Endothelial cell of umbilical vein (primary cell): ENCODE measurements at regions not wholly inside any gene's neighbourhood (a gene's known extent, or its start where the extent isn't known, plus 50 kb on each side); places are given as distances from the start of the nearest gene placed in this dataset.

Experiments
- BruUV-seq: library from RNA; stranded (reverse); fragments of 400-500 nt; replicated peaks from 2 replicates; lab custom pipeline; 2021; lab: Mats Ljungman, UMichigan
- CTCF ChIA-PET: fragments of 300-600, 350-600 bp; sonication (Branson Sonifier 250); formaldehyde crosslinking; loops from one replicate; lab custom pipeline; 2021; ENCODE audit warnings: antibody characterized with exemption, inconsistent platforms; lab: Charles Lee
- POLR2A ChIA-PET: fragments of 300-600, 350-600 bp; sonication (Branson Sonifier 250); formaldehyde crosslinking; loops from one replicate; lab custom pipeline; 2021; ENCODE audit warnings: antibody characterized with exemption, inconsistent platforms; lab: Charles Lee
- DNase-seq: peaks from one replicate; pipeline ENCODE4 v3.0.0-alpha.2; 2011; ENCODE audit warnings: low read depth, low spot score
- FAIRE-seq: peaks from 2 replicates; lab custom pipeline; 2011; peaks lifted over from hg19 to GRCh38; lab: Jason Lieb, UNC
- H2AFZ ChIP-seq: 2 replicates; pipeline ENCODE4 v1.6.0; 2012; ENCODE audit warnings: low read depth, low read length, control low read depth, inconsistent platforms
- H3K27ac ChIP-seq: 2 replicates; pipeline ENCODE4 v1.5.1; 2011; ENCODE audit warnings: low read depth, mild to moderate bottlenecking, control low read depth, low read length, moderate library complexity; ENCODE audit not compliant: insufficient read depth
- H3K27me3 ChIP-seq, 2 experiments: 2 replicates each; pipeline versions ENCODE4 v1.6.0 to v1.6.1; 2011; ENCODE audit warnings: low read length in 2 of 2, mixed read lengths in 1 of 2; ENCODE audit not compliant: control insufficient read depth in 2 of 2, insufficient read depth in 2 of 2
- H3K36me3 ChIP-seq, 2 experiments: 2 replicates in 1 of 2; 3 replicates in 1 of 2; pipeline ENCODE4 v1.5.1; 2011; ENCODE audit warnings: low read length in 2 of 2, mild to moderate bottlenecking in 1 of 2, moderate library complexity in 1 of 2; ENCODE audit not compliant: control insufficient read depth in 2 of 2, insufficient read depth in 2 of 2; ENCODE audit errors: extremely low read depth in 1 of 2
- H3K4me1 ChIP-seq: 3 replicates; pipeline ENCODE4 v1.5.1; 2011; ENCODE audit warnings: mild to moderate bottlenecking, low read length; ENCODE audit not compliant: control insufficient read depth, insufficient read depth; ENCODE audit errors: extremely low read depth
- H3K4me2 ChIP-seq: 2 replicates; pipeline ENCODE4 v1.6.1; 2011; ENCODE audit warnings: low read length, control low read depth, mixed read lengths; ENCODE audit not compliant: insufficient read depth
- H3K4me3 ChIP-seq, 3 experiments: fragments of 200-600 bp in 1 of 3; sonication (generic), shearing (Covaris generic) in 1 of 3; replicated peaks in 1 of 3; 2 replicates each; pipeline ENCODE4 v1.5.1; 2011 to 2016; ENCODE audit warnings: control low read depth in 3 of 3, low read length in 3 of 3, mild to moderate bottlenecking in 2 of 3, inconsistent platforms in 1 of 3, low read depth in 1 of 3, moderate library complexity in 1 of 3; ENCODE audit not compliant: insufficient read depth in 1 of 3
- H3K79me2 ChIP-seq: 2 replicates; pipeline ENCODE4 v1.6.0; 2012; ENCODE audit warnings: low read length, inconsistent platforms; ENCODE audit not compliant: control insufficient read depth, insufficient read depth
- H3K9ac ChIP-seq: replicated peaks from 2 replicates; pipeline ENCODE3; 2011; ENCODE audit warnings: low read length, control low read depth; ENCODE audit not compliant: insufficient read depth; ENCODE audit errors: extremely low read depth
- H3K9me1 ChIP-seq: replicated peaks from 3 replicates; pipeline ENCODE4 v1.6.0; 2011; ENCODE audit warnings: mild to moderate bottlenecking, low read length; ENCODE audit not compliant: control insufficient read depth, insufficient read depth; ENCODE audit errors: extremely low read depth
- H3K9me3 ChIP-seq: replicated peaks from 2 replicates; pipeline ENCODE4 v1.5.1; 2012; ENCODE audit warnings: low read length, inconsistent platforms; ENCODE audit not compliant: control insufficient read depth, insufficient read depth
- H4K20me1 ChIP-seq: replicated peaks from 2 replicates; pipeline ENCODE3; 2011; ENCODE audit warnings: mild to moderate bottlenecking, low read length; ENCODE audit not compliant: control insufficient read depth, insufficient read depth; ENCODE audit errors: extremely low read depth
- CTCF ChIP-seq, 2 donors: IDR thresholded peaks; 1 replicate in 1 of 2; 2 replicates in 1 of 2; pipeline ENCODE4 v1.5.1; 2011; ENCODE audit warnings: low read length in 2 of 2, mild to moderate bottlenecking in 2 of 2, moderate library complexity in 2 of 2, control low read depth in 1 of 2, inconsistent platforms in 1 of 2, low read depth in 1 of 2; ENCODE audit not compliant: insufficient read depth in 1 of 2; ENCODE audit errors: extremely low read depth in 1 of 2
- EZH2 ChIP-seq: IDR thresholded peaks from 2 replicates; pipeline ENCODE4 v1.6.1; 2012; ENCODE audit warnings: borderline replicate concordance, low read depth, mild to moderate bottlenecking, moderate library complexity, low read length, inconsistent platforms; ENCODE audit not compliant: severe bottlenecking
- FOS ChIP-seq: IDR thresholded peaks from 2 replicates; pipeline ENCODE4 v1.6.1; 2011; ENCODE audit warnings: mild to moderate bottlenecking, low read length, moderate library complexity, borderline replicate concordance; ENCODE audit not compliant: insufficient read depth
- GATA2 ChIP-seq: IDR thresholded peaks from 2 replicates; pipeline ENCODE4 v1.7.0; 2011; ENCODE audit warnings: low read depth, mild to moderate bottlenecking, moderate library complexity, mixed read lengths, low read length; ENCODE audit not compliant: insufficient read length, insufficient read depth
- JUN ChIP-seq: IDR thresholded peaks from 2 replicates; pipeline ENCODE4 v1.6.1; 2011; ENCODE audit warnings: borderline replicate concordance, low read depth; ENCODE audit not compliant: insufficient read length, insufficient read depth
- MAX ChIP-seq: IDR thresholded peaks from 2 replicates; pipeline ENCODE4 v1.6.1; 2011; ENCODE audit not compliant: insufficient read depth, insufficient read length
- MYC ChIP-seq: IDR thresholded peaks from one replicate; pipeline ENCODE4 v1.6.1; 2011; ENCODE audit warnings: mild to moderate bottlenecking, low read depth, low read length
- POLR2A ChIP-seq: IDR thresholded peaks from 2 replicates; pipeline ENCODE4 v1.6.1; 2012; ENCODE audit warnings: low read depth, mild to moderate bottlenecking, control low read depth, low read length
- POLR2AphosphoS5 ChIP-seq: IDR thresholded peaks from 2 replicates; pipeline ENCODE4 v1.6.1; 2012; ENCODE audit warnings: low read depth, mild to moderate bottlenecking, control low read depth, low read length, moderate library complexity; ENCODE audit not compliant: insufficient read depth
- dilution Hi-C: fragments of 300-500 bp; cut with MboI; formaldehyde crosslinking; loops from one replicate; pipeline ENCODE4 v1.15.0; 2019; ENCODE audit warnings: low sequenced_read_pairs; ENCODE audit not compliant: extremely low pct_ligation_motif_present
- intact Hi-C: fragments of 100-400 bp; cut with micrococcal nuclease; formaldehyde crosslinking; loops from one replicate; pipeline ENCODE4 v1.10.0; 2022

- TF ChIP-seq MYC: no peak
- TF ChIP-seq FOS: no peak
- TF ChIP-seq POLR2A: no peak
- TF ChIP-seq EZH2: no peak
- TF ChIP-seq POLR2AphosphoS5: no peak
- no peak for TF ChIP-seq CTCF (IDR thresholded peaks at IDR 0.05; ENCODE audit: extremely low read depth in 1 of 2, insufficient read depth in 1 of 2, low read depth in 1 of 2, low read length in 2 of 2)
- TF ChIP-seq JUN: no peak
- no peak for TF ChIP-seq GATA2
- TF ChIP-seq MAX: no peak
- Histone ChIP-seq H4K20me1 (no peaks in the 10 kb centered on the region), H3K27me3 (no peaks in the 10 kb centered on the region), H3K9me1 (no peaks in the 10 kb centered on the region), H3K9me3 (no peaks in the 10 kb centered on the region), H3K27ac (no peak overlapping the region), H3K79me2 (no peaks in the 10 kb centered on the region), H3K4me1 (no peaks in the 10 kb centered on the region), H3K4me2 (no peak overlapping the region), H3K36me3 (no peaks in the 10 kb centered on the region), H3K4me3 (no peak overlapping the region), H2AFZ (no peak overlapping the region), H3K9ac (no peak overlapping the region)
- no peak for FAIRE-seq
- ChIA-PET POLR2A (no interaction called here), CTCF (no interaction called here)
- DNase-seq: no peak
- no TSS peak for BruUV-seq
- dilution Hi-C loops (no loop called here), intact Hi-C loops (no loop called here)
These were observed 100.2 kb upstream of the BOC start for GRCh38 chr3:113111011-113111707.
